Loucy (cell line): ENCODE measurements at regions not wholly inside any gene's neighbourhood (a gene's known extent, or its start where the extent isn't known, plus 50 kb on each side); places are given as distances from the start of the nearest gene placed in this dataset.

ENCODE experiments used
- EZH2phosphoT487 ChIP-seq: fragments of 200-600 bp; IDR thresholded peaks from 2 replicates; pipeline ENCODE4 v1.6.1; 2018; ENCODE audit warnings: antibody characterized with exemption, mild to moderate bottlenecking, moderate library complexity, borderline replicate concordance
- TF ChIP-seq, protein P1 (sequence below): fragments of 200-600 bp; sonication (generic); conservative IDR thresholded peaks from 2 replicates; pipeline ENCODE4 v1.5.1; 2014; ENCODE audit warnings: mild to moderate bottlenecking, antibody characterized with exemption, low read length

DNA sequence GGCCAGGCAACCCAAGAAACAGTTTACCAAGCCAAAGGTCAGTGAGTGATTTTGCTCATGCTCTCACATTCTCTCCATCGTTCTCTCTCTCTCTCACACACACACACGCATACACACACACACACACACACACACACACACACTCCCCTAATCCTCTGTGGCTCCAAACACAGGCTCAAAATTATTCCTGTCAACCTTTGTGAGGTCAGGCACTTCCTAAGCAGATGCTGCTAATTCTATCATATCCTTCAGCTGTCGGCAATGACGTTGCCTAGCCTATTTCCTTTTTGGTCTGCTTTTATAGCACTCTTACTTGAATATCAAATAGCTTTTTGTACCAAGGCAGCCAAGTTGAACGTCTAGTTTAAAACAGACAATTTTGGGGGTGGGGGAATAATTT, 98.9 kb upstream of the EGLN3 start:
- TF ChIP-seq, protein P1, sequence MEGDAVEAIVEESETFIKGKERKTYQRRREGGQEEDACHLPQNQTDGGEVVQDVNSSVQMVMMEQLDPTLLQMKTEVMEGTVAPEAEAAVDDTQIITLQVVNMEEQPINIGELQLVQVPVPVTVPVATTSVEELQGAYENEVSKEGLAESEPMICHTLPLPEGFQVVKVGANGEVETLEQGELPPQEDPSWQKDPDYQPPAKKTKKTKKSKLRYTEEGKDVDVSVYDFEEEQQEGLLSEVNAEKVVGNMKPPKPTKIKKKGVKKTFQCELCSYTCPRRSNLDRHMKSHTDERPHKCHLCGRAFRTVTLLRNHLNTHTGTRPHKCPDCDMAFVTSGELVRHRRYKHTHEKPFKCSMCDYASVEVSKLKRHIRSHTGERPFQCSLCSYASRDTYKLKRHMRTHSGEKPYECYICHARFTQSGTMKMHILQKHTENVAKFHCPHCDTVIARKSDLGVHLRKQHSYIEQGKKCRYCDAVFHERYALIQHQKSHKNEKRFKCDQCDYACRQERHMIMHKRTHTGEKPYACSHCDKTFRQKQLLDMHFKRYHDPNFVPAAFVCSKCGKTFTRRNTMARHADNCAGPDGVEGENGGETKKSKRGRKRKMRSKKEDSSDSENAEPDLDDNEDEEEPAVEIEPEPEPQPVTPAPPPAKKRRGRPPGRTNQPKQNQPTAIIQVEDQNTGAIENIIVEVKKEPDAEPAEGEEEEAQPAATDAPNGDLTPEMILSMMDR, result no peak
- TF ChIP-seq EZH2phosphoT487, result no peak
